AG09319 (cell line): ENCODE measurements at regions not wholly inside any gene's neighbourhood (a gene's known extent, or its start where the extent isn't known, plus 50 kb on each side); places are given as distances from the start of the nearest gene placed in this dataset.
"Not testable (repeated sequence)": the region's sequence is repeated elsewhere in the genome, so short reads cannot be mapped to it uniquely, and the experiment has no call there.

Experiments used
- DNase-seq: peaks from one replicate; pipeline ENCODE4 v3.0.0-alpha.2; 2010; ENCODE audit warnings: low read depth; ENCODE audit errors: extremely low read depth
- TF ChIP-seq, protein P1 (sequence below): IDR thresholded peaks from 2 replicates; pipeline ENCODE4 v1.5.1; 2011; ENCODE audit warnings: low read depth, mild to moderate bottlenecking, inconsistent platforms, low read length, moderate library complexity

DNA sequence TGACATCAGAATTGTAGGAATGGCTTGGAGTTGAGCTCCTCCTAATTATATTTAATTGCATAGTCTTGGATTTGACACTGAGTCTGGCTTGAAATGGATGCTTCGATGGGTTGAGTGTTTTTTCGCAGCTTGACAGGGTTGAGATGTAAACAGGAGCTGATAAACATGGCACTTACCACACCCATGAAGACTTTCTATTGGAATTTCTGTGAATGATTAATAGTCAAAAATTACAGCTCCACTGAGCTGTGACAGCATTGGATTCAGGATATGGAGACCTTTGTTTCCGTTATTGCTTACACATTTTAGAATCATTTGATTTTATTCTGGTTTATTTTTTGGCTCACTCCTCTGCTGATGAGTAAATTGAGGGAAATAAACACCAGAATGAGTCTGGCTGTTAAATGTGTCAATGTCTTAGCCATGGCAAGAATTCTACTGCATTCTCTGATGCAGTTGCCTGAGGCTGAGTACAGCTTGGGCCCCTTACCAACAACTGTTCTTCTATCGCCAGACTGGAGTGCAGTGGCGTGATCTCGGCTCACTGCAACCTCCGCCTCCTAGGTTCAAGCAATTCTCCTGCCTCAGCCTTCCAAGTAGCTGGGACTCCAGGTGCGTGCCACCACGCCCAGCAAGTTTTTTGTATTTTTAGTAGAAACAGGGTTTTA, 128.1 kb upstream of the DOK5 start:
- TF ChIP-seq, protein P1, sequence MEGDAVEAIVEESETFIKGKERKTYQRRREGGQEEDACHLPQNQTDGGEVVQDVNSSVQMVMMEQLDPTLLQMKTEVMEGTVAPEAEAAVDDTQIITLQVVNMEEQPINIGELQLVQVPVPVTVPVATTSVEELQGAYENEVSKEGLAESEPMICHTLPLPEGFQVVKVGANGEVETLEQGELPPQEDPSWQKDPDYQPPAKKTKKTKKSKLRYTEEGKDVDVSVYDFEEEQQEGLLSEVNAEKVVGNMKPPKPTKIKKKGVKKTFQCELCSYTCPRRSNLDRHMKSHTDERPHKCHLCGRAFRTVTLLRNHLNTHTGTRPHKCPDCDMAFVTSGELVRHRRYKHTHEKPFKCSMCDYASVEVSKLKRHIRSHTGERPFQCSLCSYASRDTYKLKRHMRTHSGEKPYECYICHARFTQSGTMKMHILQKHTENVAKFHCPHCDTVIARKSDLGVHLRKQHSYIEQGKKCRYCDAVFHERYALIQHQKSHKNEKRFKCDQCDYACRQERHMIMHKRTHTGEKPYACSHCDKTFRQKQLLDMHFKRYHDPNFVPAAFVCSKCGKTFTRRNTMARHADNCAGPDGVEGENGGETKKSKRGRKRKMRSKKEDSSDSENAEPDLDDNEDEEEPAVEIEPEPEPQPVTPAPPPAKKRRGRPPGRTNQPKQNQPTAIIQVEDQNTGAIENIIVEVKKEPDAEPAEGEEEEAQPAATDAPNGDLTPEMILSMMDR = no peak
- DNase-seq = no peak

DNA sequence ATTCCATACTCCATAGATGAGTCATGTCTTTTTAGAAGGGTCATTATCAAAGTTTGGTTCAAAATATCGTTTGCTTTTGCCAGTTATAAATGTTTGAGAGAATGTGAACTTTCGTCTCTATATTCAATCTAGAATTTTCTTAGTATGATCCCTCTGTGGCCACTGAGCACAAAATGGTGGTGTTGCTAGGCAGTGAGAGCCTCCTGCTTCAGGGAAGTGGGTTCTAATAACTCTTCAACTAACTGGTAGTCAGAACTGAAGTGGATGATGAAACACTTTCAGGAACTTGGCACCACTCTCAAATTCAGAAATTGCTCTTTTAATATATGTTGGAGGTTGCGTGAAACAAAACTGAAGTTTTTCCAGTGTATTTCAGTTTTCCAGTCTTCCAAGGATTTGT, 125.0 kb upstream of the DOK5 start:
- DNase-seq = no peak
- TF ChIP-seq, protein P1 = no peak

DNA sequence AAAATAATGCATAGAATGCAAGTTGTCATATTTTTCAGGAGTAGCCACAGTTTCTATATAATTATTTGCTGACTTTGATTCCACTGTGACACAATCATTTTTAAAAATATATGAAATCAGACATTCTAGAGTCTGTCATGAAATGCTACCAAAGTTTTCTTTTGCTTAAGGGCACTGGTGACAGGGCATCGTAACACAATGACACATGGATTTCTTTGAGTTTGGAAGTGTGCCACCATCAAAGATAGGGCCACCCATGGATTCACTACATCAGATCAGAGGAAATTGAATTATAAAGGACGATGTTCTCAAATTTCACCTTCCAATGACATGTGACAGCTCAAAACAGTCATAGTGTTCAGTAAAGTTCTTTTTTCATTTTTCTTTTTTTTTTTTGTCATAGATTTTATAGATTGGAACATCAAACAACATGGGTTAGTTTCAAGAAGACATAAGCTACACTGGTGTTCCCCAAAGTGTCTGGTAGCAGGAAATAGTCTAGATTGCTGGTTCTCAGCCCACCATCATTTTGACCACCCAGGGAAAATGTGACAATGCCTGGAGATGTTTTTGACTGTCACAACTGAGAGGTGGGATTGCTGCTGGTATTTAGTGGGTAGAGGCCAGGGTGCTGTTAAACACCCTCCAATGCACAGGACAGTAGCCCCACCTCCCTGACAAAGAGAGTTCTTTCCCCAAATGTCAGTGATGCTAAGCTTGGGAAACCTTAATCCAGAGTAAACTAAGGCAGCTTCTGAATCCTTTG, 123.8 kb upstream of the DOK5 start:
- TF ChIP-seq, protein P1 = no peak
- DNase-seq = no peak

DNA sequence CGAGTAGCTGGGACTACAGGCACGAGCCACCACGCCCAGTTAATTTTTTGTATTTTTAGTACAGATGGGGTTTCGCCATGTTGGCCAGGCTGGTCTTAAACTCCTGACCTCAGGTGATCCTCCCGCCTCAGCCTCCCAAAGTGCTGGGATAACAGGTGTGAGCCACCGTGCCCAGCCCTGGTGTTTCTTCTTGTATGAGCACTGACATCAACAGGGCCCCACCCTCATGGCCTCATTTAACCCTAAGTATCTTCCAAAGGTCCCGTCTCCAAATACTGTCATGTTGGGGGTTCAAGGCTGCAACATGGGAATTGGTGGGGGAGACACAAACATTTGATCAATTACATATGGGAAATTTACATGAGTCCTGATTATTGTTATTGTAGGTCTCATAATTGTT, 122.9 kb upstream of the DOK5 start:
- not testable (repeated sequence) for DNase-seq

DNA sequence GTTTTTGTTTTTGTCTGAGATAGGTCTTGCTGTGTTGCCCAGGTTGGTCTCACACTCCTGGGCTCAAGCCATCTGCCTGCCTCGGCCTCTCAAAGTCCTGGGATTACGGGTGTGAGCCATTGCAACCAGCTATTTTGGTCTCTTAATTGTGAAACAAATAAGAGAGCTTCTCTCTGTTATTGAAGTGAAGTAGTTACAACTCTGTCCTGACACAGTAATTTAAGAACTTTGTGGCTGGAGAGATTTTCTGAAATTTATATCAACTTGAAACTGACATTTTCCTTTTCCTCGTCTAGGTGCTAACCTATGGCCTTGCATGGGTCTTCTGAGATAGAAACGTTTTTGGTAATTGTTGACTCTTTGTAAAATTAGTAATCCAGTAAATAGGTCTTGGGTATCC, 122.1 kb upstream of the DOK5 start:
- TF ChIP-seq, protein P1 = no peak

DNA sequence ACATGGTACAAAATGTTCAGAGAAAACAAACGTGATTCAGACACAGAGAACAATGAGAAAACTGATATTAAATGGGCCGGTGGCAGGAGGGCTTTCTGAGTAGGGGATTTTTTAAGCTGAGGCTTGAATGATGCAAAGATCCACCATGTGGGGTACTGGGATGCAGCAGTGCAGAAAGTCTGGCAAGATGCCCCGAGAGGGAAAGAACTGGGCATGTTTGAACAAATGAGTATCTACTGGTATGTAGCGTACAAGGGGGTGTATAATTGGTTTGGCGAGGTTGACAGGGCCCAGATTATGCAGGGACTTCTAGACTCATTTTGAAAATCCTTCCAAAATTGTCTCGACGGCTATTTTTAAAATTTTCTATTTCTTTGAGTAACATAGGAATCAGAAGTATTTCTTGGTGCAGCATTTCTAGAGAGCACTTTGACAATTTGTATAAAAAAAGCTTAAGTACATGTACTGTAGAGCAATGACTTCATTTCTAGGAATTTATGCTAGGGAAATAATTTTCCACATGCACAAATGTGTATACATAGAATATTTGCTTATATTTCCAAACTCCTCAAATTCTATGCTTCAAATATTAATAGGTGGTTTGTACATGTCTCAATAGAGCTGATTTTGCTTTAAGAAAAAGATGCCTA, 119.6 kb upstream of the DOK5 start:
- TF ChIP-seq, protein P1 = no peak

More for the DNA sequence above, 122.1 kb upstream of the DOK5 start:
- DNase-seq = no peak

DNA sequence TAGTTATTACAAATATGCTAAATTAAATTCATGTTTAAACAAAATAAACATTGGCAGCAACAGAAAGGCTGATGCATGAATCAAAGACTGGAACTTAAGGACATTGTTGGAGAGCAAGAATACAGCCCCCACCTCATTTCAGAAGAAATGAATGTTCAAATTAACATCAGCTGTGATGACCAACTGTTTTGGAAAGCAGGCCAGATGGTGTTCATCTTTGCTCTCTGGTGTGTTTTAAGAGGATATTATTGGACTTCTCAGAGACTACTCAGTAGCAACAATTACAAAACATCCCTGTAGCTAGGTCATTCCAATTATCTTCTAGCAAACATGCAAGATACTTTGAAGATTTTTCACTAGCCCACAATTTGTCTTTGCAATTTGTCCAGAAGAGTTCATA, 118.6 kb upstream of the DOK5 start:
- TF ChIP-seq, protein P1 = no peak
- DNase-seq = no peak

More for the DNA sequence above, 119.6 kb upstream of the DOK5 start:
- DNase-seq = no peak
